GM04504 (cell line): ENCODE measurements at regions not wholly inside any gene's neighbourhood (a gene's known extent, or its start where the extent isn't known, plus 50 kb on each side); places are given as distances from the start of the nearest gene placed in this dataset.

ENCODE experiments used
- DNase-seq: peaks from one replicate; pipeline ENCODE4 v3.0.0-alpha.2; 2012; ENCODE audit warnings: low read depth

DNA sequence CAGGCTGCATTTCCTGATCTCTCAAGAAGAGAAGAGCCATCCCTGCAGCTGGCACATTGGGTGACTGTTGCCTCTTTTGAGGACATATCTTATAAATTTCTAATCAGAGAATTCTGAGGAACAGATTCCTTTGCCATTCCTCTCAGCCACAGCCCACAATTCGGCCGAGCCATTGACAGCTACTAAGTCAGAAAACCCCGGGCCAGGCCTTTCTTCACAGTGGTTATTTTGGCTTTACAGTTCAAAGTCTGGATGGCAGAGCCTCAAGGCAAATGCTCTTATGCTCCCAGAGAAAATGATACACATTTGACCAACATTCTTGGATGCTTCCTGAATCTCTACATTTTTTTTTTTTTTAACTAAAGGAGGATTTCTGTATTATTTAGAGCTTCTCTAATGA lies 138.4 kb upstream of the FRMD6 start:
- no peak for DNase-seq

DNA sequence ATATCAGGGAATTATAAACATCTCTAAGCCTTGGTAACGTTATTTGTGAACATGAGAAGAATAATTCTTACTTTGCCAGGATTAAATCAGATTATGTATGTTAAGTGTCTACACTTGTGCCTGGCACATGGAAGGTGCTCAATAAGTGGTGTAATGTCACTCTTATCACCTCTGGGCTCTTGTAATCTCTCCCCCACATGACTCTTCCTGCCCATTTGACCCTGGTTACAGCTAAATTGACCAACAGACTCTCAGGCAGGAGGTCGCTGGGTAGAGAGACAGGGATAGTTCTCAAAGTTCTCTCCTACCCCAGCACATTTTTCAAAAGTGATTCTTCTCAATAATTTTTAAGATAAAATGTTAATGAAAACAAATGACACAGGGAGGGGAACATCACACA lies 137.8 kb upstream of the FRMD6 start:
- no peak for DNase-seq

DNA sequence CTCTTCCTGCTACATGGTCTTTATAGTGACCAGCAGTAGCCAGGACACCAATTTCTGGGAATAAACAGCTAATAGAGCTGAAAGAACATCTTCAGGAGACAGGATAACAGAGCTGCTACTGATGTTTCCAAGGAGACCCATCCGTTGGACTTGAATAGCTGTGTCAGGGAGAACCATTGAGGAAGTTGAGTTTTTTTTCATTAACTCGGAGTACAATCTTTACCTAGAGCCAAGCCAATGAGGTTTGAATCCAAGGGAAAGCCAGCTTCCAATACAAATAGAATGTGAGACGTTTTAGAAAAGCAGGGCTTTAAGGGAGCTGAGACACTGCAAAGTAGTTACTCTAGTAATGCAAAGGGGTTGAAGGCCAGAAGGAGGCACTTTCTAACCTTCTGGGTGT lies 136.1 kb upstream of the FRMD6 start:
- no peak for DNase-seq

DNA sequence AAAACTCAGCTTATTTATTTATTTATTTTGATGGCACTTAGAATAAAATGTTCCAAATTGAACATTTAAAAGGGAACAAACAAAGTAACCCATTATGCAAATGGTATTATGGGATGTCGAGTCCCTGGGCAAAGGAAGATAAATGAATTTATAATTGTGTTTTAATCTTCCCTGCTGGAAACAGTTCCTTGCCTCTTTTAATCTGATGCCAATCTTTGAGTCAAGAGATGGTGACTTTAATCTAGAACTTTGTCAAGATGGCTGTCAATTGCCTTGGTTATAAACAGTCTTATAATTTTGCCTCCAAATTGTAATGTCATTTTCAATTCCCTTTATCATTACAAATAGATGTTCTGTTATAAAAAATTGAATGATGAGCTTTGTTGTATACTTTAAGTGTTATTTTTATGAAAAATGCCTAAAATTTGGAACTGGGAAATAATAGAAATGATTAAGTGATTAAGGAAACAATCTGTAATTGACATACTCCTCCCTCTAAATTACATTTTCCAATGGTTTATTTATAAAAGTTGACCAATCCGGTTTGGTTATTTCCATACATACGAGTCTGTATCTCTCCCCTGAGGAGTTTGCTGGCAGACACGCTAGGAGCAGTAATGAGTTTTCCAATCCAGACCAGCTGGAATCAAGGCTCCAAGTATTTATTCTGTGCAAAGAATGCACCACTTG lies 134.9 kb upstream of the FRMD6 start:
- no peak for DNase-seq

DNA sequence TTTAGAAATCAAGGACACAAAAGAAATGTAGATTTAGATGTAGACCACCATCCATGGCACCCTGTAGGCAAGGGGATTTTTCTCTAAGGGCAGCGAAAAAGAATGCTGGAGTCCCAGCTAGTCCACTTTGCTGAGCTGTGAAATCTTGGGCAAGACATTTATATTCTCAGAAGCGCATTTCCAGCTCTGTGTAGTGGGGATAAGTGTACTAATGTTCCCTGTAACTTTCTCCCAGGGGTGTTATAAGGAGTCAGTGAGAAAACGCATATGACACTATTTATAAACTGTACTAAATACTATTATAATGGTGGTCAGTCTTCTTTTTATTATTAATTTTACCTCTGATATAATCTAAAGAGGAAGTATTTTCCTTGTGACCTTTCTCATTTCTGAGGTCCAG lies 133.4 kb upstream of the FRMD6 start:
- DNase-seq, result no peak

DNA sequence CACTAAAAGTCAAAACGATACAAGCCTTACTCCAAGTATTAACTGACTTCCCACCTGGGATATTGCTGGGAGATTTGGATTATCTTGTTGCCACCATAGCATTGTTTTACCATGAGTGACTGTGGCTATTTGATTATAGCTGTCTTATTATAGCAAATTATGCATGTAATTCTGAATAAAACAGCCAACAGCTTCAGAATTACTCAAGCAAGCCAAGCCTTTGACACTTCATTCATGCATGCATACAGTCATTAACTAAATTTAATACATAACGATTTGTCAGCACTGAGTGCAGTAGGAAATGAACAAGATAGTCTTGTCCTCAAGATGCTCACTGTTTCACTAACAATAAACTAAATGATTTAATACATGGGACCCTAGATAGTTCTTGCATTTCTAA lies 133.0 kb upstream of the FRMD6 start:
- no peak for DNase-seq

DNA sequence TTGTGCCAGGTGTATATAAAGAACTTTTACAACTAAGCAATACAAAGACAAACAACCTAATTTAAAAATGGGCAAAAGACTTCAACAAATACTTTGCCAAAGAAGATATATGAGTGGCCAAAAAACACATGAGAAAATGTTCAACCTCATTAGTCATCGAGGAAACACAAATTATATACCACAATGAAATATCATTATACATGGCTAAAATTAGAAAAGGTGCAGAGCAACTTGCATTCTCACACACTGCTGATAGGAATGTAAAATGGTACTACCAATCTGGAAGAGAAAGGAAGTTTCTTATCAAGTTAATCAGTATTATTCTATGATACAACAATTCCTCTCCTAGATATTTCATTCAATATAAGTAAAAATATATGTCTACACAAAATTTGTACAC lies 131.6 kb upstream of the FRMD6 start:
- DNase-seq, result no peak

DNA sequence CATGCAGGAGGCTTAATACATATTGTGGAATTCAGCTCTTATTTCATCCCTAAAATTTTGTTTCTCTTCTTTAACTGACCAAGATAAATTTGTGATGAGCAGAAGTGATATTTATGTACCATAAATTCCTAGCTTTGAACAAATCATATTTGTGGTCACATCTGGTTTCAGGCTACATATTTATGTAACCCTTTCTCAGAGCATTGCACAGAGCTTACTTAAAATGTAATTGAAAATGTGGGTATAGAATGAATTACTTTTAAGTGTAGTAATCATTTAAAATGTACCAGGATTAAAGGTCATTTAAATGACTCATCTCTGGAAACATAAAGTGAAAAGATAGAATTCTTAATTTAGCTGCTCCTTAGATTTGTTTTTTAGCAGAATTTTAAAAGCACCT lies 129.9 kb upstream of the FRMD6 start:
- DNase-seq, result no peak

DNA sequence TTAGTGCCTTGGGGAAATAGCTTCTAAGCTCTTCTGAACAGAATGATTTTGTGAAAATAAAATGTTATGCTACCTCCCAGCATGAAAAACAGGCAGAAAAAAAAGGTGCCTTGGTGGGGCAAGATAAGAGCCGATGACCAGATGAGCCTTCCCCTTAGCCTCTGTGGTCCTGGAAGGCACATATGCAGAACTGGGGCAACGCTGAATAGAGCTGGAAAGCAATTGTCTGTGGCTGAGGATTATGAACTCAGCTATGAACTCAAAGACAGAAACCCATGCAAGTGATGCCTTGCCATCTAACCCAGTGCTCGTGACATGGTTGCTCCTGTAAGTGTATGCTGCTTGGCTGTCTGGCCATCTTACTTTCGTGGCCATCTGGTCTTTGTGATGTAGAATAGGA lies 128.5 kb upstream of the FRMD6 start:
- no peak for DNase-seq

DNA sequence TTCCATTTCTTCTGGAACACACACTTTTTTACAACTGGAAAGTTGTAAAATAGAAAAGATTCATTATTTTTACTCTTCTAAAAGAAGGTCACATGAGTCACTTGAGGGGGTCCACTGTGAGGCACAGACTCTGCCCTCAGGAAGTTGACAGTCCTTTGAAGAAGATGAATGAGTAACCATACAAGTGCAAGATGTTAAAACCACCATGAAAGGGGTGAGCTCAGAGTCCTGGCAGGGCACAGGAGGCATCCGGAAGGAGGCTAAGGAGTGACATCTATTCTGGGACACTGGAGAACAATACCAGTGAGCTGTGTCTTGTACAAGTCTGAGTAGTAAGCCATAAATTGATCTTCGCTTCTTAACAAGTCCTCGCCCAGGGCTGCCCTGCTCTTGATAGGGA lies 126.0 kb upstream of the FRMD6 start:
- no peak for DNase-seq

DNA sequence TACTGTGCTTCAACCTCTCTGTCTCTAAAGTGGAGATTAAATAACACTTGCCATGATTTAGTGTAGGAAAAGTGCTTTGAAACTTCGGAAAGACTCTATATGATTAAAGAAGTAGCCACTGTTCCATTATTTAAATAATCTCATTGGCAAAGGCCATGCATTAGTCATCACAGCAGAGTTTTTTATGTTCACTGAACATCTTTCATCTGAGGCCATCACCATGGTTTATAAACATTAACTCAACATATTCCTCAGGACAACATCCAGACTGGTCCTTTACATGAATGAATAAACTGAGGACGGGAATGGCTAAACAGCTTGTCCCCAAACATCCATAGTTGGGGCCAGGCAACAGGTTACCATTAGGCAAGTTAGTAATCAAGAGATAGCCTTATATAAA lies 124.6 kb upstream of the FRMD6 start:
- DNase-seq, result no peak

DNA sequence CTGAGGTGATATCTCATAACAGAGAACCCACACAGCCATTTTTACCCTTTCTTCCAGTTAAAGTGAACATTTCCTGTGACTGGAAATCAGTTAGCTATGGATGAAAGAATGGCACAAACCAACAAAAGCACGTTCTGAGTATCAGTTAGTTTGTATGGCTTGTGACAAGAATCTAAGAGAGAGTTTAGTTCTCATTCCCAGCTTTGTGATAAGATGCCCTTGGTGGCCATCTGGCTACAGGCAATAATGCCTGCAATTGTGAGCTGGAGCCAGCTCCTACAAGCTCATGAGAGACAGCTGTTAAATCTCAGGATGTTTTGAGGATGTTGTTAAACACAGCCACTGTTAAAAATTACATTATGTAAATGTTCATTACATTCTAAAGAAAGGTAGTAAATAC lies 122.0 kb upstream of the FRMD6 start:
- DNase-seq, result no peak

DNA sequence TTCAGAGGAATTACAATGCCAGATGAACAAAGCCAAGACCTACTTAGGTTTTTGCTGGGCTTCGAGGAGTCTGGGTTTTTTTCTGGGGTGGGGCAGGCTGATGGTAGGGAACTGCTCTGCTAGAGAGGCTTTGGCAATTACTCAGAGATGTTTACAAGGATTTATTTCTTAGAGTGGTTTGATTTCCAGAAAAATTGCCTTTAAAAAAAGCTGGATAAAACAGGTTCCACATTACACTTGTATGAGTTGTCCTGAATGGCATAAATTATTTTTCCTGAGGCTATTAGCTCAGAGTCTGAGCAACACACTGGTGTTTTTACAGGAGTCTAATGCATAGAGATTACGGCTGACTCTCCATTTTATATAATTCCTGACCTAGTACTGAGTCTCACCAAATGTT lies 118.5 kb upstream of the FRMD6 start:
- peak; percentile 78 for DNase-seq

DNA sequence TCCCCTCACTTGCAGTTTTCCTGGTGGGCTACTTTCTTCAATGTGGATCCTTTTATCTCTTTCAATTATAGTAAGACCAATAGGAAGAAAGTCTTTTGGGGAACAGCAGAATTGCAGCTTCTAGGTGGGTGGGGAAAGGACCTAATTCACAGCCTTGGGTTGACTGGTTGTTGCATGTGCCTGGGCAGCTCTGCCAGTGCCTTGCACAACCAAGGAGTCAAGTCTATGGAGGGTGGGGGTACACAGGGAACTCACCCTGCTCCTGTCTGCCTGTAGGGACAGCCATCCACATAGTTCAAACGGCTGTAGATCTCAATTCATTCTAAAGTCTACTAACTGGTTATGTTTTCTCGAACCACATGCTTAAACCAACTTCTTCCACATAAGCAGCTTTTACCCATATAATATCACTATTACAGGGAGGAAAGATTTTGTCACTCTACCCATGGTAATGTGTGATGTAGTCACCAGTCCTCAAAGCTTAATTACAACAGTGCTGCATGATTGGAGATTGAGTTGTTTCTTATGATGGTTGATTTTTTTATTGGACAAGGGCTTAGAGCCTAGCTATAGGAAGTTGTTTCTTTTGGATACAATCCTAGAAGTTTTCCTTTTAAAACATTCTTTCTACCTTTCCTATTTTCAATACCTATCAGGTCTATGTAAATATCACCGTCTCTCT lies 117.7 kb upstream of the FRMD6 start:
- DNase-seq, result no peak

DNA sequence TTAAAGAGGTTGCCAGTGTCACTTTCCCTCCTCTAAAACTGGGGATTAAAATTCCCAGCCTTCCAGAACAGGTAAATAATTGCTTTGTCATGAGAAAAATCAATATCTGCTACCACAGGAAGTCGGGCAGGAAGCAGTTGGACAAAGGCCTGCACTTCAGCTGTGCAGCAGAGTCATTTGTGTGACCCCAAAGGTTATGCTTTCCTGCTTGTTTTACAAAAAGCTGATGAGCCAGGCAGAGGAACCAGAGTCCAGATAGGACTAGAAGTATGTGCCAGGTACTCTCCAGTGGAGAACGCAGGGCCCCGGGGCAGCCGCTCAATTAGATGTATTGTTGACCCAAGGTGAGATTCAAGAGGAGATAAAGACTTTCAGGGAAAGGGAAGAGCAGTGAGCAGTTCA lies 117.1 kb upstream of the FRMD6 start:
- DNase-seq, result no peak

DNA sequence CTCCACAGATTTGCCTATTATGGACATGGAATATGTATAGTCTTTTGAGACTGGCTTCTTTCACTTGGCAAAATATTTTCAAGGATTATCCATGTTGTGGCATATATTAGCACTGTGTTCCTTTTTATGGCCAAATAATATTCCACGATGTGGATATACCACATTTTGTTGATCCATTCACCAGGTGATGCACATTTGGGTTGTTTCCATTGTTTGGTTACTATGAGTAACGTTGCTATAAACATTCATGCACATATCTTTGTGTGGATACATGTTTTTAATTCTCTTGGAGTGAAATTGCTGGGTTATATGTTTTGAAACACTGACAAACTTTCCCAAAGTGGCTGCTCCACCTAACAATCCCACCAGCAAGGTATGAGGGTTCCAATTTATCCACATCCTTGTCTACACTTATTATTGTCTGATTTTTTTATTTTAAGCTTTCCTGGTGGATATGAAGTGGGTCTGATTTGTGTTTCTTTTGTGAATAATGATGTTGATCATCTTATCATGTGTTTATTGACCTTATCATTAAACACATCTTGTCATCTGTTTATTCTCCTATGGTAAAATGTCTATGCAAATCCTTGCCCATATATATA lies 116.2 kb upstream of the FRMD6 start:
- DNase-seq, result no peak

DNA sequence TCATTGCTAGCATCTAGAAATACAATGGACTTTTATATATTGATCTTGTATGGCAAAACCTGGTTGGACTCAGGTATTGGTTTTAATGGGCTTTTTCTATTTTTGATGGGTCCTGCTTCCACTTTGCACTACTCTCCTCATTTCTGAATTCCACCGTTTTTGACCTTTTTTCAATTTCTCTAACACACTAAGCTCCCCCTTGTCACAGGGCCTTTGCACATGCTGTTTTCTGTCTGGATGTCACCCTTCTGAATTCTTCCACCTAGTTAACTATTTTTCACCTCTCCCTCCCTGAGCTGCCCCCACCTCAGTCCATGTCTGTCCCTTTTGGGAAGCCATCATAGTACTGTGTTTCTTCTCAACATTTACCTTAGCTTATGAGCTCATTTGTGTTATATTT lies 112.7 kb upstream of the FRMD6 start:
- no peak for DNase-seq

DNA sequence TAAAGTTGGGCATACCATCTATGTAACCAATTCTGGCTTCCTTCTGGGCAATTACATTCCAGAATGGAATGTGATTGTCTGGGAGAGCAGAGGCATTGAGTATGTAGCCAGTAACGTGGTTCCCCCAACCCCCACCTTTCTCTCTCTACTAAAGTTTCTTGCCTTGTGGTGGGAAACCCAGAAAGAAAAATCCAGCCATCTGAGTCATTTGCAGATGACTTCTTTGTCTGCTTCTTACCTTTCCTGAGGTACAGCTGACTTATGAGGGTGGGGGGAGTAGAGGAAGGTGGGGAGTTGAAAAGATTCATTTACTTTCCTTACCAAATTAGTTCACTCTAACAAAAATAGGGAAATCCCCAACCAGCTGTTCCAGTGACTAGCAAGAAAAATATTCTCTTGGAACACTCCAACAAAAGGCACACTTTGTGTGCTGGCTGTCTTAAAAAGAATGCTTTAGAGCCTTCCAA lies 112.1 kb upstream of the FRMD6 start:
- peak; percentile 68 for DNase-seq

DNA sequence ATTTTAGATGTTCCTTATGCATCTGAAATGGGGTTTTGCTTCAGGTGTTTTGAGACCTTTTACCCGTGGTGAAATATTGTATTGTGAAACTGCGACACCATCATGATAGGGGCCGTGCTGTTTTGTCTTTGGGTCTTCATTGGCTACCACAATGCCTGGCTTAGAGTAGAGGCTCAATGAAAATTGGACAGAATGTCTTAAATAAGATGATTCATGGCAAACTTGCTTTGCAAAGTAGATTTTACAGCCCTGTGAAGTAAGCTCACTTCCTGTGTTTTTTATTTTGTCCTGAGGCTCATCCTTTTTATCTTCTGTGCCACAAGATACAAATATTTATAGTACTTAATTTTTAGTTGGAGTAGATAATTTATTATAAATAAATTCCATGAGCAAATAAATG lies 111.3 kb upstream of the FRMD6 start:
- peak; percentile 54 for DNase-seq

DNA sequence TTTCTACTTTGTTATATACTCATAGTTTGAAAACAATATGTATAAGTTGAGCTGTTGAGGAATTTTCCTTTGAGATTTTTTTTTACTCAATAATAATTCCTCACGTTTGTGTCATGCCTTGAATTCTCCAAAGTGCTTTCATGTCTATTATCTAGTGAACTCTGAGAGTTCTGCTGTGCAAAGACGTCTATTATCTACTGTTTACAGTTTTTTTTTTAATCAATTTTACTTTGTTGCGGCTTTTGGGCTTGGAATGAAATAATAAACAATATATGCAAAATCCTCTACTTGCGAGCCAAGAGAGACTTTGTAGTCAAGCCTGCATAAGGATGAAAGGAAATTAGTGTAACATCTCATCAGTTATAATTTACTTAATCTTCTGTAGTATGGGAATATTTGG lies 107.2 kb upstream of the FRMD6 start:
- no peak for DNase-seq

DNA sequence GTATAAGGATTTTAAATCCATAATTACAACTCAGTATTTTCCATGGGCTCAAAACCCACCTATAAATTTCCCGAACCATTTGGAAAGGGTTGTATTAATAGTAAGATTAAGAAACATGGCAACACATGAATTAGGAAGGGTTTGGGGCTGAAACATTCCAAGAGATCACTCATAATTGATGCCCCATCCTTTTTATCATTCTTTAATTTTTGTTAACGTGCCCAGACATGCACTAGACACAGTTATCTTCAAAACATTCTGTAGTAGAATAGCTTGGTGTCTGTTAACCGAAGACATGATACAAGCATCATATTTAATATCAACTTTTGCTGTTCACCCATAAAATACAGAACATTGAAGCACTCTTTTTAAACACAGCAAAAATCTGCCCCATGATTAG lies 106.8 kb upstream of the FRMD6 start:
- DNase-seq, result no peak

DNA sequence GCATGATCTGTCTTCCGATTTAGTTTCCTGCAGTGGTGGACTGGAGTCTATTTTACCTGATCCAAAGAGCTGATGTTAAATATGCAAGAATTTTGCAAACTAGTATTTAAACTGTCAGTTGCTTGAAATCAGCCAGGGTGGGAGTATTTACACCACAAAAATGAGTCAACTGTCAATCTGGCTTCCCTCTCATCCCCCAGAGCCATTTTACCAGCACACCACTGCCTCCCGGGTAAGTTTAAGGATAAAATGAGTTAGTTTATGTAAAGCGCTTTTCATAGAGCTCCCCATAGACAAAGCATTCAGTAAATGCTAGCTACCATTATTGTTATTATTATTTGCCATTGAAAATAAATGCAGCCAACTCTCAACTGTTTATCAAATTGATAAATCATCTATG lies 106.3 kb upstream of the FRMD6 start:
- DNase-seq, result no peak

DNA sequence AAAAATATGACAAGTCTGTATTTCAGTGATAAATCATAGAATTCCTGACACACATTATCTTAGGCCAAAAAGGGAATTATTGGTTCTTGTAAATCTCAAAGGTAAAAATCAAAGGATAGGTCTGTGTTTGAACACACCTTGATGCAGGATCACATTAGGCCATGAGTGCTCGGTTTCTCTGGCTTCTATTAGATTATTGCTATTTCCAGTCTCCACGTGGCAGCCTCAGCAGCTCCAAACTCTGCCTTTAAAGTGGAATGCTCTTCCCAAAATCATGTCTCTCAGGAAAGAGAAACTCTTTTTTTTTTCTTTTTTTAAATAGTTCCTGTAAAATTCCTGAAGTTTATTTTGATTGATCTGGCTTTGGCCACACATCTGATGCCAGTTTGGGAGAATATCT lies 105.6 kb upstream of the FRMD6 start:
- no peak for DNase-seq
